GM18511 (cell line): ENCODE measurements at regions not wholly inside any gene's neighbourhood (a gene's known extent, or its start where the extent isn't known, plus 50 kb on each side); places are given as distances from the start of the nearest gene placed in this dataset.
"Not testable (repeated sequence)": the region's sequence is repeated elsewhere in the genome, so short reads cannot be mapped to it uniquely, and the experiment has no call there.

Experiments used
- ATAC-seq: cut with Tn5 transposase; IDR thresholded peaks from one replicate; pipeline ENCODE4 v1.9.1; 2021; ENCODE audit warnings: mild to moderate bottlenecking, moderate library complexity; ENCODE audit not compliant: unreplicated experiment

DNA sequence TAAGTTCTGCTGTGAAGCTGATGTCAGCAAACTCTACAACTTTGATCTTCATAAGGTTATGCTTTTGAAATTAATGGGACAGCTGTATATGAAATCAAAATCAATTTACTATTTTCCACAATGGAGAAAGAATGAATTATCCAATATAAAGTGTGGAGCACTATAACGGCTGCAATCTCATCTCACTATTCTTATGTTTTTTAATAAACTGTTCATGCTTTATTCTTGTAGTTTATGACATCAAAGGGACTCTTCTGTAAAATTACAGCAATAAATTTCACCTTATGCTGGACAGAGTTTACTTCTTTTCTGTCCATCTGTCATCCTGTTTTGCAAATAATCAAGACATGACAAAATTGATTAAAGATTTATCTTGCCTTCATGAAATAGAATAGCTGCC lies 192.5 kb downstream of the TECRL start:
- ATAC-seq: no peak

DNA sequence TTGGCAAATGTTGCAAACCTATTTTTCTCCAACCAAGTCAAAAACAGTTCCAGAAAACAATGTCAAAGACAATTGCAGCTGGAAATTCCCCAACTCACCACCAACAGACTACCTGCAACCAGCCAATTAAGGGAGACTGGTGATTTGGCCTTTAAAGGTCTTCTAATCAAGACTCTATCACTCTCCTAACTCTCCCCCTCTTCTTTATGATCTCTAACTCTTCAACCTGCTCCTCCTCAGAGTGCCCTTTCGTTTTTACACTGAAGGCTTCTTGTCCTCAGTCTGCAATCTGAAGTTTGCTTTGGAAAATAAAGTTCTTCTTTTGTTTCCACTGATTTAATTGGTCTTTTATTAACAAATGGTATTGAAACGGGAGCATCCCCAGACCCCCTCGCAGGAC lies 203.9 kb downstream of the TECRL start:
- no peak for ATAC-seq

DNA sequence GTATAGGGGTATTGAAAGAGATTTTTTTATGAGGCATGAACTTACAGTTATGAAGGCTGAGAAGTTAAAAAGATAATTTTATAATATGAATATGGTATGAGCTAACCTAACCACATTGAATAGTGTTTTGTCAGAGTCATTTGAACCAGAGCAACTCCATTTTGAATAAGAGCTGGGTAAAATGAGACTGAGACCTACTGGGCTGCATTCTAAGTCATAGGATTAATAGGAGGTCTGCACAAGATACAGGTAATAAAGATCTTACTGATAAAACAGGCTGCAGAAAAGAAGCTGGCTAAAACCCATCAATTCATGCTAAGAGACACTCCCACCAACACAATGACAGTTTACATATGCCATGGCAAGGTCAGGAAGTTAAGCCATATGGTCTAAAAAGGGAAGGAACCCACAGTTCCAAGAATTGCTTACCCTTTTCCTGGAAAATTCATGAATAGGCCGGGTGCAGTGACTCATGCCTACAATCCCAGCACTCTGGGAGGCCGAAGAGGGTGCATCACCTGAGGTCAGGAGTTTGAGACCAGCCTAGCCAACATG lies 209.2 kb downstream of the TECRL start:
- no peak for ATAC-seq

DNA sequence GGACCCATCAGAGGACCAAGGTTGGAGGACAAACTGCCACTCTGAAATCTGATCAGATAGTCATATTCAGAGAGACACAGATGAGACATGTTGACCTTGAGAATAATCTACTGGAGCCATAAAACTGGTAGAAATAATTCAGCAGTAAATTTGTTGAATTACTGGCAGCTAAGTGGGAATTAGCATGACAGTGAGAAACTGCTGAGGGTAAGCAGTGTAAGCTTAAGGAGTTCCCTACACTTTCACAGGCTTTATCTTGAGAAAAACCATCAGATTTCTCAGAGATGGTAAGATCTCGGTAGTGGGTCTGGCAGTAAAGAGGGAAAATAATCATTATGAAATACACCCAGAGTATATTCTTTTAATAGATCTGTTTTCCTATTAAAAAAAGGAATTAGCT lies 213.7 kb downstream of the TECRL start:
- ATAC-seq: no peak

DNA sequence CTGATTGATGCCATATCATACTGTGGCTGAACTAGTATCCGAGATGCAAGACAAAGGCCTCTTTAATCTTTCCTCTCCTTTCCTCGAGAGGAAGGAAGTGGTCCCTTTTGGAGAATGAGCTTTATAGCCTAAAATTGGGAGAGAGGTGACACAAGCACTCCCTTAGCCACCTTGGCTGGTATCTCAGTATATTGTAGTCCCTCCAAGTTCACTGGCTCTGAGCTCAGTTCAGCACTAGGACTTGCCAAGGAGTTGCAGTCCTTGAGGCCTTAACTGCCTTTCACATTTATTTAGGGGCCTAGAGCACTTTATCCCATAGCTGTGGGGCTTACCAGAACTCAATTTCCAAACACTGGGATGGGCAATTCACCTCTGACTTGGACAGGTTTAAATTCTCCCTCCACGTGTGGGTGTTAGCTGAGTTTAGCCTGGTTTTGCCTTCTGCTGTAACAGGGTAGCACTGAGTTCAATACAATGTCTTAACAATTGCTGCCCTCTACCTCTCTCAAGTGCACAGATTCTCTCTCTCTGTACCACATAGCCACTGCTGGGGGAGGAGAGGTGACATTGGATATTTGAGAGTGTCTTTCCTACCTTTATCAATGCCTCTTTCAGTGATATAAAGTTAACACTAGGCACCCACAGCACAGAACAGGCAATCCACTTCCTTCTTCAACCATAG lies 216.4 kb downstream of the TECRL start:
- ATAC-seq: no peak

DNA sequence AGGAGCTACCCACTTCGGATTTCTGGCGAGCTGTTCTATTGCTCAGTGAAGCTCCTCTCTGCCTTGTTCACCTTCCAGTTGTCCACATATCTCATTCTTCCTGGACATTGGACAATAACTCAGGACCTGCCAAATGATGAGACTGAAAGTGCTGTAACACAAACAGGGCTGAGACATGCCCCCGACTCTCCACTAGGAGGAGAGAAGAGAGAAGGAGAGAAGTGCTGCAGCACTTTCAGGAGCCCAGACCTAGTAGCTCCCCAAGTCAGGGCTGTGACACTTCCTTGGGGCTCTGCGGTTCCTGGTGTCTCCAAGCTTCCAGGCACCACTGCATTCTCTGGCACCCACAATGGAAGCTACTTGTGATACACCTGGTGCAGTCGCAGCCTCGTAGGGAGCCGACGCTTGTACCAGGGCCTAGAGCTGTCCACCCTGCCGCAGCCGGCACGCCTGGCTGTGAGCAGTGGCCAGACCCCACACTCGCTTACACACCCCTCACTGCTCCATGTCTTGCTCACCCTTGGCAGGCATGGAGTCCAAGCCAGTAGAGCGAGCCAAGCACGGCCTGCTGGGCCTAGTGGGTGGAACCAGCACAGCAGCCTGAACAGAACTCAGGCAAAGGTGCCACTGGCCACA lies 234.9 kb downstream of the TECRL start:
- ATAC-seq: no peak

DNA sequence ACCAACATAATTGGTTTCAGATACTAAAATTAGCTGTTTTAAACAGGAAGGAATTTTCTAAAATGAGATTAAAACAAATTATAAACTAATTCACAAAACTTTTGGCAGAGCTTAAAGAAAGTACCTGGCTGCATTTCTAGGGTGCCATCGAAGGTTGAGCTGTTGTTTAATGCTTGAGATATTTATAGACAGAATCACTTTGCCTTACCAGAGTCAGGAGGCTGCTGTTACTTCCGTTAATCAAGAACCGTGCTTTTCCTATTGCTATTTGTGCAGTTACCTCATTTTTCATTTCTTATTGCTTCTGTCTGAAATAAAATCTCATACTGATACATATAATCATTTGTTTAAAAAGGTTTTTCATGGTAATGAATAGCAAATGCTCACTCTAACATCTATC lies 242.9 kb downstream of the TECRL start:
- ATAC-seq: no peak

DNA sequence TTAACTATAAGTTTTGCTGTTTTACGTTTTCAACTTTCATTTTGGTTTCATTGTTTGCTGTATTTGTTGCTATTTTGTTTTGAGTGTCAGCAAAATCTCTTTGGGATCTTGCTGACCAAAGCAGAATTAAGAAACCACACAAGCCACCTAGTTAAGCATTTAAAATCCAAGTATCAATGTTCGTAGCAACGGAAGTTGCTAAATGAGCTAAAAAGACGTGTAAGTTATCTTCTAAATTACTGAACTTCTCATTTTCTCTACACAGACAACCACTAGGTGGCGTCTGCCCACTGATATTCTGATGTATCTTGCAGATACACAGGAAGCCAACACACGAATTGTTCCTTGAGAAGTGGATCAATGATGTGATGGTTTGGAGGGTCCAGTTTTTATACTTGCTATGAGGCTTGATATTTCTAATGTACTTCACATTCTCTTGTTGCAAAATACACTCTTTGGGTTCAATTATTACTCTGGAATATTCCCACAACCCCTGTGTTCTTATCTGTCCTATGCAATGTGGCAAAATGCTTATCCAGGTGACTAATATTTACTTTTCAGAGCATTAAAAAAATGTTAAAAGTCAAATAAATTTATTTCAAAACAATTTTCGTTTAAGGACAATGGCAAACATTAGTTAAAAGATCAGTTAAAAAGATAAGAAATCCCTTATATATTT lies 250.5 kb downstream of the TECRL start:
- peak; percentile 91 for ATAC-seq

DNA sequence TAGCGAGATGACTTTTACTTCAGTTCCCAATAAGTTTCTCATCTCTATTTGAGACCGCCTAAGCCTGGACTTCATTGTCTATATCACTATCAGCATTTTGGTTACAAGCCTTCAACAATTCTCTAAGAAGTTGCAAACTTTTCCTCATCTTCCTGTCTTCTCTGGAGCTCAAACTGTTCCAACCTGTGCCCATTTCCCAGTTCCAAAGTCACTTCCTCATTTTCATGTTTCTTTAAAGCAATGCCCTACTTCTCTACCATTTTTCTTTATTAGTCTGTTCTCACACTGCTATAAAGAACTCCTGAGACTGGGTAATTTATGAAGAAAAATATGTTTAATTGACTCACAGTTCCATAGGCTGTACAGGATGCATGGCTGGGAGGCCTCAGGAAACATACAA lies 251.9 kb downstream of the TECRL start:
- ATAC-seq: no peak

DNA sequence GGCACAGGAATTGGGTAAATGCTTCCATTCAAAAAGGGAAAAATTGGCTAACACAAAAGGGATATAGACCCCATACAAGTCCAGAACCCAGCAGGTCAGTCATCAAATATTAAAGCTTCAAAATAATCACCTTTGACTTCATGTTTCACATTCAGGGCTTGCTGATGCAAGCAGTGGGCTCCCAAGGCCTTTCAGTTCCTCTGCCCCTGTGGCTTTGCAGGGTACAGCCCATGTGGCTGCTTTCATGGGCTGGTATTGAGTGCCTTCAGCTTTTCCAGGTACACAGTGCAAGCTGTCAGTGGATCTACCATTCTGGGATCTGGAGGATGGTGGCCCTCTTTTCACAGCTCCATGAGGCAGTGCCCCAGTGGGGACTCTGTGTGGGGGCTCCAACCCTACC lies 253.0 kb downstream of the TECRL start:
- no peak for ATAC-seq

DNA sequence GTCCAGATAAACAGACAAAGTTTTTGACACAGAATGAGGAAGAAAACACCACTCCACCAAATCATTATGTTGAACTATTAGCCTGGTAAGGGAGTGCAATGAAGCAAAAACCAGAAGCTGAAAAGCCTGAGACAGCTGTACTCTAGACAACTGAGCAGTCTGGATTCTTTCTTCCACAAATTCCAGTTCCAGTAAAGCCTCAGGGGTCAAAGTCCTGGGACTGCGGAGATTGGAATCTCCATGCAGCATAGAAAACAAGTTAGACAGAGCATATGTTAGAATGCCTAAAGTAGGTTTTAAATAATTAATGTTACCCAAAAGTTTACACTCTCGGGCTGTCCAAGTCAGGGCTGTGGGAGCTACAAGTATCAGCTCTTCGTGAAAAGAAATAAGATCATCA lies 263.2 kb downstream of the TECRL start:
- ATAC-seq: no peak

DNA sequence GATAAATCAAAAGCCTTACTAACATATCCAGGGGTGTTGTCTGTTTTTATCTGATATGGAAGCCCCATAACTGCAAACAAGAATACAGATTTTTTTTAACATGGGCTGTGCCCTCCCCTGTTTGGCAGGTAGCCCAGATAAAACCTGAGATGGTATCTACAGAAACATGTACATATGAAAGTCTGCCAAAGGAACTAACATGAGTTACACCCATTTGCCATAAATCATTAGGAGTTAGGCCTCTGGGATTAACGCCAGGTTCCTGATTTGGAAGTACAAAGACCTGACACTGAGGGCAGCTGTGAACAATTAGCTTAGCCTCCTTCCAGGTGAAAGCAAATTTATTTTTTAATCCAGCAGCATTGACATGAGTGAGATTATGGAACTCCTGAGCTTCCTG lies 264.3 kb downstream of the TECRL start:
- ATAC-seq: no peak

DNA sequence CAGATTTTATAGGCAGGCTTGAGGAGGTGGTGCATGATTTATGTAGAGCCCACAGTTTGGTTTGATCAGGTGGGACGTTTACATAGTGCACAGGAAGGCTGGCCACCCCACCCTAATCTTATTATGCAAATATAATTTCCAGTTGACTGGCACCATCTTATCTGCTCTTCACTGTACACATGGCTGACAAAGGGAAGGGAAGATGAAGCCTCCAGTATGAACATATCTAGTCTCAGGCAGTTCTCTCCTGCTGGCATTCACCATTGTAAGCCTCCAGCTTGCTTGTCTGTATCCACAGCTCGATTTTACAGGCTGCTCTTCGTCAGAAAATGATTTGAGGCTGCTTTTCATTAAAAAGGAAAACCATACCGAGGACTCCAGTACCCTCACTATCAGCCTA lies 278.3 kb downstream of the TECRL start:
- ATAC-seq: no peak

DNA sequence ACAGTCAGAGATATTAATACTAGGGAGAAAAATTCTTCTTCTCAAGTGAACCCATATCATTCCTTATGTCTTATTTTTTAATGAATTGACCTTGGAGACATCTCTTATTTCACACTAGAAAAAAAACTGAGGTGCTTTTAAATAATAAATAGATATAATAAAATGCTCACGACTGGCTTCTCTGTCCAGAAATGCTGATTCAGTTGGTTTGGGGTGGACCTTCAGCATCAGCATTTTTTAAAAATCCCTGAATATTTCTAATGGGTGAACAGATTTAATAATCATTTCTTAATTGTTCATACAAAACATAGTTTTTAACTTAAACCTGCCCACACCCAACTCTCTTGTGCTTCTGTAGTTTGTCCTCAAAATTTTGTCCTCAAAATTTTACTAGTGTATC lies 283.9 kb downstream of the TECRL start:
- ATAC-seq: no peak

DNA sequence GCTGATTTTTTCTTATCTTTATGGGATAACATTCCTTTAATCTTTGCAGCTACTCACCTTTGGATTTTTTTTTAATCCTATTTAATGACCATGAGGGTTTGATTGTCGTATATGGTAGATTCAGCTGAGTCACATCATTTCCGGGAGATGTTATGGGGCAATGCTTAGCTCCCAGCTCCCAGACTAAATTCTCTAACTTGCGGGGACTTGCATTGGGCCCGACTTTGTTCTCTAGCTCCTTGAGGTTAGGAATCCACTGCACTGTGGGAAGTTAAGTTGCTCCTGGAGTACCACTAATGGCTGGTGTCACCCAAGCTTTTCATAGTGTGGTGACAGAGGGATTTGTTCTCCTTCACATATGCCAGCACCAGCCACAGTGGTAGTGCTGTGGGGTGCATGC lies 287.4 kb downstream of the TECRL start:
- no peak for ATAC-seq

DNA sequence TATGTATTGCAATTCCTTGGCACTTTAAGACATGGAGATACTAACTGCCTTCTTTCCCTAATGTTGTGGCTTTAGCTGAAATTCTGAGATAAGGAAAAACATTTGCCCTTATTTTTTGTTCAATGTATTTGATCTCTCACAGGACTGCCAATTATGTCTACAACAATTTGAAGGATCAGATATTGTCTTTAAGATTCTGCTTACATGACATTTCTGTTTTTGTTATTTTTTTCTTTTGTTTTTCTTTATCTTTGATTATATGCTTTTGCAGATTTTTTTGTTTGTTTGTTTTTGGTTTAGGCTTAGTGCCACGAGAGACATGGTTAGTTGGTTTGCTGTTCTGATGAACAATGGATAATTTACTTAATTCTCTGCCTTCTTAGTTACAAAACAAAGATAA lies 303.3 kb downstream of the TECRL start:
- no peak for ATAC-seq

DNA sequence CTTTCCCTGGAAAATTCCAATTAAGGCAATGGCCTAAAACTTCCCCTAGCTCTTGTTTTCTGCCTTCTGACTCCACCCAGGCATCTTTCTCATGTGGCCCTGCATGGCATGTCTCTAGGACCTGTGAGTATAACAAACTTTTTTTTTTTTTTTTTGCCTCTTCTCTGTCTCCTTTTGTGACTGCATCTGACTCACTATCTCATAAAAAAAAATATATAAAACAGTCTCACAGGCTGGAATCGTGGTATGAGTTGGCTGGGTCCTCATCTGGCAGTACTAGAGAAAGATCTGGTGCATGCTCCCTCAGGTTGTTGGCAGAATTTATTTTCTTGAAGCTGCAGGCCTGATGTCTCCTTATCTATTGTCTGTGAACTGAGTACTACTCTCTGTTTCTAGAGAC lies 313.9 kb downstream of the TECRL start:
- ATAC-seq: no peak

DNA sequence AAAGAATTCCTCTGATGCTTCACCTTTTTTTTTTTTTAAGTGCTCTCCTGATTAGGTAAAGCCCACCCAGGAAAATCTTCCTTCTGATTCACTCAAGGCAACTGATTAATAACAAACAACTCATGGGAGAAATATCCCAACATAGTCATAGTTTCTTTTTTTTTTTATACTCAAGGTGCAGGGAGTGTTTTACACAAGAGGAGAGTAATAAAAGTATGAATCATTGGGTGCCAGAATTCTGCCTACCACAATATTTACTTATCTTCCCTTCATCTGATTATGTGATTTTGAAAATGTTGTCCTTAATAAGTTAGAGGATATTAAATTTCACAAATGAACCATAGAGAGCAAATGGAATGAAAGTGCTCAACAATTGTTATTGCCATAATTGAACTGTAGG lies 329.9 kb downstream of the TECRL start:
- ATAC-seq: no peak

DNA sequence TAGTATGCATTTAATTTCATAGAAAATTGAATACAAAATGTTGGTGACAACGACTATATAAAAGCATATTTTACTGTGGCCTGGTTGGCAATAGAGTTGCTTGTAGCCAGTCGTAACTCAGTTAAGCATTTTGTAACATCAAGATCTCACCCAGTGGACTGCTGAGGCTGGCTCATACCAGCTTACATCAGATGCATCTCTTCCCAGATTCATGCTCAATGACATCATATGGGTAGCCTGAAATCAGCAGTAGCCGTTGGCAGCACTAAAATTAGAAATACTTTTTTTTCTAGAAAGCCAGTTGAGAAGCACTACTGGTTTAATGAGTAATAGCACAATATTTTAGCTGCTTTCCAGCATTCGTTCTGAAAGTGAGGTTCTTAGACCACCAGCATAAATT lies 341.2 kb downstream of the TECRL start:
- no peak for ATAC-seq

DNA sequence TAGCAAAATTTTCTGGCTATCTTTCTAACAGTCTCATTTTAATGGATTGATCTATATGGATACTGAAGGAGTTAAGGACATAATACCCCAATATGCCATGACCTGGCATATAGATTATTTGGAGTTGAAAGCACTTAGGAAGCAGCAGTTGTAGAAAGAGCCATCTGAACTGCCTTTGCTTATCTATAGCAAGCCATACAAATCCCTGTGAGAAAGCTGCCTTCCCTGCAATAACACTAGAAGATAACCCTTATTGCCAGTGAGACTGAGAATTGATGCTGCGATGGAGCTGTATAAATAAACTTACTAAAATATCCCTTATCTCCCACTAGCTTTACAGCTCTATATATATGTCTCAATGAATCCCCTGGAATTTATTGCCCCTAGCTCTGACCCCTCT lies 346.3 kb downstream of the TECRL start:
- no peak for ATAC-seq

DNA sequence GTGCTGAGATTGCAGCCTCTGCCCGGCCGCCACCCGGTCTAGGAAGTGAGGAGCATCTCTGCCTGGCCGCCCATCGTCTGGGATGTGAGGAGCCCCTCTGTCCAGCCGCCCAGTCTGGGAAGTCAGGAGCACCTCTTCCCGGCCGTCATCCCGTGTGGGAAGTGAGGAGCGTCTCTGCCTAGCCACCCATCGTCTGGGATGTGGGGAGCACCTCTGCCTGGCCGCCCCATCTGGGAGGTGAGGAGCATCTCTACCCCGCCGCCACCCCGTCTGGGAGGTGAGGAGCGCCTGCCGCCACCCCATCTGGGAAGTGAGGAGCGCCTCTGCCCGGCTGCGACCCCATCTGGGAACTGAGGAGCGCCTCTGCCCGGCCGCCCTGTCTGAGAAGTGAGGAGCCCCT lies 372.2 kb downstream of the TECRL start:
- not testable (repeated sequence) for ATAC-seq

DNA sequence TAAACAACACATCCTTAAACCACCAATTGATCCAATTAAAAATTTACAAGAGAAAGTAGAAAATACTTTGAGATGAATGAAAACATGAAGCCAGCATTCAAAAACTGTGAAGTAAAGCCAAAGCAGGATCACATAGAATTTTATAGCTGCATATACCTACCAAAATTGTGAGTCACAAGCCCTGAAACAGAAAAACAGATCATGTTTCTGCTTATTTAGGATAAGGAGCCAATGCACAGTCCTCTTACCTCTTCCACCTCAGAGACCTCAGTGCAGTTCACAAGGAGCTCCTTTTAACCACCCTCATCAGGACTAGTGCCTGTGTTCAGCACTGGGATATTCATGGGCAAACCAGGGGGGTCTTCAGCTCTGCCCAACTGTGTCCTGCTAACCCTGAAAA lies 386.7 kb downstream of the TECRL start:
- no peak for ATAC-seq
